Left ventricle myocardium inferior (tissue), 1 donor: ENCODE measurements at regions not wholly inside any gene's neighbourhood (a gene's known extent, or its start where the extent isn't known, plus 50 kb on each side); places are given as distances from the start of the nearest gene placed in this dataset.

Experiments
- DNase-seq: peaks from one replicate; pipeline ENCODE4 v3.0.0-alpha.2; 2020
- H3K27ac ChIP-seq: fragments of 200-600 bp; replicated peaks from 2 replicates; pipeline ENCODE4 v1.8.0; 2021
- H3K27me3 ChIP-seq: fragments of 200-600 bp; 2 replicates; pipeline ENCODE4 v1.8.0; 2021; ENCODE audit warnings: low read depth
- H3K36me3 ChIP-seq: fragments of 200-600 bp; 2 replicates; pipeline ENCODE4 v1.8.0; 2021
- H3K4me1 ChIP-seq: fragments of 200-600 bp; 2 replicates; pipeline ENCODE4 v1.8.0; 2021
- H3K4me3 ChIP-seq: fragments of 200-600 bp; 2 replicates; pipeline ENCODE4 v1.8.0; 2021; ENCODE audit warnings: mild to moderate bottlenecking, moderate library complexity
- H3K9me3 ChIP-seq: fragments of 200-600 bp; replicated peaks from 2 replicates; pipeline ENCODE4 v1.8.0; 2021
- intact Hi-C: fragments of 100-400 bp; cut with micrococcal nuclease; formaldehyde crosslinking; loops from one replicate; pipeline ENCODE4 v1.11.0; 2022
- TF ChIP-seq, protein P1 (sequence below): fragments of 200-600 bp; IDR thresholded peaks from 2 replicates; pipeline ENCODE4 v1.8.0; 2021; ENCODE audit warnings: antibody characterized with exemption, mild to moderate bottlenecking, borderline replicate concordance
- donor health status: DM: no; HTN: yes; CAD: no; lungs with severe emphysema.

- Histone ChIP-seq H3K4me1 (no peaks in the 10 kb centered on the region), H3K27me3 (peaks cover 6% of the 10 kb centered on the region), H3K27ac (no peak overlapping the region), H3K9me3 (peaks cover under 1% of the 10 kb centered on the region), H3K4me3 (no peak overlapping the region), H3K36me3 (no peaks in the 10 kb centered on the region)
- TF ChIP-seq, protein P1, sequence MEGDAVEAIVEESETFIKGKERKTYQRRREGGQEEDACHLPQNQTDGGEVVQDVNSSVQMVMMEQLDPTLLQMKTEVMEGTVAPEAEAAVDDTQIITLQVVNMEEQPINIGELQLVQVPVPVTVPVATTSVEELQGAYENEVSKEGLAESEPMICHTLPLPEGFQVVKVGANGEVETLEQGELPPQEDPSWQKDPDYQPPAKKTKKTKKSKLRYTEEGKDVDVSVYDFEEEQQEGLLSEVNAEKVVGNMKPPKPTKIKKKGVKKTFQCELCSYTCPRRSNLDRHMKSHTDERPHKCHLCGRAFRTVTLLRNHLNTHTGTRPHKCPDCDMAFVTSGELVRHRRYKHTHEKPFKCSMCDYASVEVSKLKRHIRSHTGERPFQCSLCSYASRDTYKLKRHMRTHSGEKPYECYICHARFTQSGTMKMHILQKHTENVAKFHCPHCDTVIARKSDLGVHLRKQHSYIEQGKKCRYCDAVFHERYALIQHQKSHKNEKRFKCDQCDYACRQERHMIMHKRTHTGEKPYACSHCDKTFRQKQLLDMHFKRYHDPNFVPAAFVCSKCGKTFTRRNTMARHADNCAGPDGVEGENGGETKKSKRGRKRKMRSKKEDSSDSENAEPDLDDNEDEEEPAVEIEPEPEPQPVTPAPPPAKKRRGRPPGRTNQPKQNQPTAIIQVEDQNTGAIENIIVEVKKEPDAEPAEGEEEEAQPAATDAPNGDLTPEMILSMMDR, result no peak
- DNase-seq, result no peak
- intact Hi-C loops, result no loop called here
Observed at GRCh38 chr2:208545403-208546042, 138.9 kb downstream of the PTH2R start.

DNA sequence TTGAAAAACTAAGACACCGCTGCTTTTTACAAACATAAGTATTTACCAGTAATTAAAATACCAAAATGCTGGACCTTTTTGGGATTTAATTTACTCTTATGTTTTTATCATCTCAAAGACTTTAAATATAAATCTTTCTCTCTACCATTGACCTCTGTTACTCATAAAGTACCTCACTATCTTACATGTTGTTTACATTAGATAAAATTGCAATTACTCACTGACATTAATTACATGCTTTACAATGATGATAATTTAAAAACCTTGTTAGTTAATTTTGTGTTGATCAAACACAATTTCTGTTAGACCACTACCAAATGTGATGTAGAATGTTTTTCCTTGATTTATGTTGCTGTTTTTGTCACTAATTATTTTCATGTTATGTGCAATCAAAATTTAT is 139.5 kb downstream of the PTH2R start:
- no peaks in the 10 kb centered on the region for H3K36me3 ChIP-seq
- no peak overlapping the region for H3K4me3 ChIP-seq
- no peak overlapping the region for H3K27ac ChIP-seq
- peaks cover 6% of the 10 kb centered on the region for H3K27me3 ChIP-seq
- peaks cover 6% of the 10 kb centered on the region for H3K9me3 ChIP-seq
- no peaks in the 10 kb centered on the region for H3K4me1 ChIP-seq
- TF ChIP-seq, protein P1, result no peak
- DNase-seq, result no peak
- intact Hi-C loops, result no loop called here

DNA sequence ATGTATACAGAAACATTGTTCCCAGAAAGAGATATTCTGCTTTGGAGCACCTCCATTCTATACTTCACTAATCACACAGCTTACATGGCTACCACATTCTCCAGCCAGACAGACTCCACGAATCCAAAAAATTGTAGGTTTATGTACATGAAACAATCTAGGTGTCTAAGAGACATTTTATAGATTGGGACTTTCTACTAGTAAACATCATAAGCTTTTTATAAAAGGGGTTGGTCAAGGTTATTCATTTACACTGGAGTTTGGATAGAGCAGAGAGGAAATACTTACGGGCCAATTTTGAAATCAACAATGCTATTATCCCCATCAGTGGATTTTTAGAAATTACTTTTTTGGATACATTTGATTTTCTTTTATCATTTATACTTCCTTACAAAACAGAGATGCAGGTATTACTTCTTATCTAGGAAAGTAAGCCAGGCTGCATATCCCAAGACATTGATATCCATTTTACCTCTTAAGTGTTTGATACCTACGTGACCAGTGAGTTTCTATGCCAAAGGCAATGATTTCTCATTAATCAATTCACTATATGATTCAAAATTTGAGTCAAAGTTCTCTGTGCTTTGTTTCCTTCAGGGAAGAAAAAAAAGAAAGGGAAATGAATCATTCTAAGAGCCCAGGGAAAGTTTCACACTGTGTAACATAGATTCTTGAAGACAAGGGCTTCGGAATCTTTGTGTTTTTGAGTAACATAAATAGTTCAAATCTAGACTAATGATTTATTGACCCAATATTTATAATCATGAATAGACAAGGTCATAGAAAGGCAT is 140.5 kb downstream of the PTH2R start:
- intact Hi-C loops, result no loop called here
- TF ChIP-seq, protein P1, result no peak
- Histone ChIP-seq H3K36me3 (no peaks in the 10 kb centered on the region), H3K4me3 (no peak overlapping the region), H3K4me1 (no peaks in the 10 kb centered on the region), H3K9me3 (peaks cover 16% of the 10 kb centered on the region), H3K27me3 (peaks cover 6% of the 10 kb centered on the region), H3K27ac (no peak overlapping the region)
- DNase-seq, result no peak

GRCh38 chr2:208548700-208549099 is 142.1 kb downstream of the PTH2R start:
- intact Hi-C loops, result no loop called here

GRCh38 chr2:208549546-208550158 is 143.1 kb downstream of the PTH2R start:
- Histone ChIP-seq H3K4me1 (no peaks in the 10 kb centered on the region), H3K36me3 (no peaks in the 10 kb centered on the region), H3K27ac (no peak overlapping the region), H3K9me3 (peaks cover 18% of the 10 kb centered on the region), H3K27me3 (peaks cover 6% of the 10 kb centered on the region), H3K4me3 (no peak overlapping the region)
- intact Hi-C loops, result no loop called here
- TF ChIP-seq, protein P1, result no peak
- no peak for DNase-seq

More at GRCh38 chr2:208548700-208549099, 142.1 kb downstream of the PTH2R start:
- Histone ChIP-seq H3K4me1 (no peaks in the 10 kb centered on the region), H3K27ac (no peak overlapping the region), H3K9me3 (peaks cover 18% of the 10 kb centered on the region), H3K4me3 (no peak overlapping the region), H3K36me3 (no peaks in the 10 kb centered on the region), H3K27me3 (peaks cover 6% of the 10 kb centered on the region)
- no peak for DNase-seq
- TF ChIP-seq, protein P1, result no peak
